T-helper 2 cell treated with Interferon-gamma antibody and Interleukin-4, amounts not matched to agents 100 ng/mL and 5 ng/mL, for 36 hours (primary cell): ENCODE measurements at regions not wholly inside any gene's neighbourhood (a gene's known extent, or its start where the extent isn't known, plus 50 kb on each side); places are given as distances from the start of the nearest gene placed in this dataset.
"Not testable (repeated sequence)": the region's sequence is repeated elsewhere in the genome, so short reads cannot be mapped to it uniquely, and the experiment has no call there.

Experiments used
- intact Hi-C: fragments of 100-400 bp; cut with micrococcal nuclease; formaldehyde crosslinking; loops from one replicate; pipeline ENCODE4 v1.15.1; 2023

DNA sequence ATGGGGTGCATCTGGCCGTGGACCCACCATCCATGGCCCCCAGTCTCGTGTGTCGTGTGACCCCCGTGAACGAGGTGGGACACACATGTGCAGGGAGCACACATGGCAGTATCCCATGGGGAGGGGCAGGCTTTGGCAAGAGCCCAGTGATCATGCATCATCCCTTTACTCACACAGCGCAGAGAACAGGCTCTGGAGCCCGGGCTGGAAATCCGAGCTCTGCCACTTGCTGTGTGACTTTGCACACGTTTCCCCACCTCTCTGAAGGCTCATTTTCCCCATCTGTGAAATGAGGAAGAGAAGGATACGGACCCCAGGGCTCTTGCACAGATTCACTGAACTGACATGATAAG, 119.9 kb downstream of the PHETA1 start:
- intact Hi-C loops: no loop called here

GRCh38 chr12:111248236-111249017, 120.5 kb downstream of the PHETA1 start:
- intact Hi-C loops: no loop called here

- intact Hi-C loops: no loop called here
Measured at GRCh38 chr12:111247083-111247783, 121.7 kb downstream of the PHETA1 start.

DNA sequence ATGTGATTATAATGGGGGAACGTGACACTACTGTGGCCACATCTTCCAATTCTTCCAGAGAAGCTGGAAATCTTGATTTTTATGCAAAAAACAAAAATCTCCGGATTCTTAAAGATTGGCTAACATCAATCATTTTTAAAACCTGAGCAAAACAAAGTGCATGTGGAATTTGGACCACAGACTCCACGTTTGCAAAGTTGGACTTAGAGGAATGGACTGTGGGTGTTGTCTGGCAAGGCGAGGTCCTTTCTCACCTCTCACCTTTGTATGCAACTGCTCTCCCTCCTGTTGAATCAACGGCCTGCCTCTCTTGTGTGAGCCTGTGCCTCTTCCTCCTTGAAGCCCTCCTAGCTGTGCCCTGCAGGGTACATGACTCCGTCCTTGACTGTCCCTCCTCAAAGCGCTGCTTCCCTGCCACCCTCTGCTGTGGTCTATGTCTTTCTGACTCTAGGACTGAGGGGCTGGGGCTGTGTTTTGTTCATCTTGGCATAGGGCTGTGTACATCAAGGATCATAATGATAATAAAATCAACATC, 122.4 kb downstream of the PHETA1 start:
- intact Hi-C loops: no loop called here

DNA sequence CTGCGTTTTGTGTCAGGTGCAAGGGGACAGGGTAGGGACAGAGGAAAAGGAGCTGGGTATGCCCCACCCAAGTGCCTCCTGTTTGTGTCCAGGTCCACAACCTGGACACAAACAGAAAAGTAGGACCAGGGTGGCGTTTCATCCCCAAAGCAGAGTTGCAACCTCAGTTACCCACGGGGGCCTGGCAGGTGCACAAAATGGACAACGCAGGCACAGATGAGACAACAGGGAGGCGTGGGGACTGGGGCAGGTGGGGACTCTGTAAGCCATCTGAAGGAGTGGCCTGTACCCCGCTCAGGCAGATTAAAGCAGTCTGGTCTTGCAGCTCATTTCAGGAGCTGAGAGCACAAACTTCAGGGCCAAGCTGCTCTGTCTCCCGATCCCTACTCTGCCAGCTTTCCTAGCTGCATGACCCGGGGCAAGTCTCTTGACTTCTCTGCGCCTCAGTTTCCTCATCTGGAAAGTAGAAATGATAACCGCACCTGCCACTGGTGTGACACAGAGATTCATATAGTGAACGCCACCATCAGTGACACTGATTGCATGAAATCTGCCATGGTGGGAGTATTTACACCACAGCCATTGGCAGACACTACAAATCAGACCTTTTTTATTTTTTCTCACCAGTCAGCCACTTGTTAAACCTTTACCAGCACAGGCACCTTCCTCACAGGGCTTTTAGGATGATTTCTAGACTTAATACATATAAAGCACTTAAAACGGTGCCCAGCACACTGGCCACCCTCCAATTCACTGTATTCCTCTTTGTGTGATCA, 123.0 kb downstream of the PHETA1 start:
- intact Hi-C loops: no loop called here

- intact Hi-C loops: no loop called here
Measured at GRCh38 chr12:111244673-111245072, 124.2 kb downstream of the PHETA1 start.

DNA sequence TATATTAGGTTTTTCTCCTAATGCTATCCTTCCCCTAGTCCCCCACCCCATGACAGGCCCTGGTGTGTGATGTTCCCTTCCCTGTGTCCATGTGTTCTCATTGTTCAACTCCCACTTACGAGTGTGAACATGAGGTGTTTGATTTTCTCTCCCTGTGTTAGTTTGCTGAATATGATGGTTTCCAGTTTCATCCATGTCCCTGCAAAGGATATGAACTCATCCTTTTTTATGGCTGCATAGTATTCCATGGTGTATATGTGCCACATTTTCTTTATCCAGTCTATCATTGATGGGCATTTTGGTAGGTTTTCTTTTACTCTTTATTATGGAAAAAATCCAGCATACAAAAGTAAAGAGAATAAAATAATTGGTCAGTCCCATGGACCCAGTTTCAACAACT, 126.1 kb downstream of the PHETA1 start:
- intact Hi-C loops: not testable (repeated sequence)

GRCh38 chr12:111242184-111242583, 126.7 kb downstream of the PHETA1 start:
- intact Hi-C loops: no loop called here

DNA sequence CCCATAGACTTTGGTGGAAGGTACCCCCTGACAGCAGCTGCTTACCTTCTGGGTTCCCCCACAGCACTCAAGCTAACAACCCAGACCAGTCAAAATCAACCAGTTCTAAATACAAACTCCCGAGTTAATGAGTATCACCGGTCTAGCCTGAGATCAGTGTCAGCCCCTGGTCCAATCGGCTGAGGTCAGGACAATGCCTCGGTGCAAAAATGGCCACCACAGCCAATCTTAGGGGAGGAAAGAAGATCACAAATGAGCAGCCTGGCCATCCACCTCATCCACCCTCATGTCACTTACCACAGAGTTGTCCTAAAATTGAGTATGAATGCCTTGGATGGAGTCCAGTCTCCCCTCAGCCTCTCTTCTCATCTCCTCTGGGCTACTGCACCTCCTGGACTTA, 128.5 kb downstream of the PHETA1 start:
- intact Hi-C loops: no loop called here

- intact Hi-C loops: no loop called here
Measured at GRCh38 chr12:111239235-111239634, 129.7 kb downstream of the PHETA1 start.

- intact Hi-C loops: no loop called here
Measured at GRCh38 chr12:111238075-111238734, 130.7 kb downstream of the PHETA1 start.

DNA sequence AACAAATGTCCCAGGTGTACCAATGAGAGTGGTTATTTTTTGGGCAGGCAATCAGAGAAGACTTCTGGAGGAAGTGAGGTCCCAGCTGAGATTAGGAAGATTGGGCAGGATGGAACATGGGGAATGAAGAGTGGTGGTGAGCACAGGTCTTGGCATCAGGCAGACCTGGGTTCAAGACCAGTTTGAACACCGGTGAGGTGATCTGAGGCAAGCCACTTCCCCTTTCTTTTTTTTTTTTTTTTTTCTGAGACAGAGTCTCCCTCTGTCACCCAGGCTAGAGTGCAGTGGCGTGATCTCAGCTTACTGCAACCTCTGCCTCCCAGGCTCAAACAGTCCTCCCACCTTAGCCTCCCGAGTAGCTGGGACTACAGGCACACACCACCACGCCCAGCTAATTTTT, 134.4 kb downstream of the PHETA1 start:
- intact Hi-C loops: not testable (repeated sequence)

DNA sequence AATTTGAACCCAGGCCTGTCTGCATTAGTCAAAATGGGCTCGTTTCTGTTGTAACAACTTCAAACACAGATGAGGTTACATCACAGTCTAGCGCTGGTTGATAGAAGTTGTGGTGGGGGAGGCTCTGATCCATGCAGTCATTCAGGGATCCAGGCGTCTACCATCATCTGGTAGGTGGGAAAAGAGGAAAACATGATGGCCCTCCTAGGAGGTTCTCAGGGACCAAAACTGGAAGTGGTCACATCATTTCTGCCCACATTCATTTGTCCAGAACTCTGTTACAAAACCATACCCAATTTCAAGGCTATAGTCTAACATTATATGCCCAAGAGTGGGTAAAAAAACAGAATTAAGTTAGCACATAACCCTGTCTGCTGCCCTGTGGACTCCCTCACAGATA, 135.1 kb downstream of the PHETA1 start:
- intact Hi-C loops: no loop called here

GRCh38 chr12:111230649-111231048, 138.2 kb downstream of the PHETA1 start:
- intact Hi-C loops: no loop called here

DNA sequence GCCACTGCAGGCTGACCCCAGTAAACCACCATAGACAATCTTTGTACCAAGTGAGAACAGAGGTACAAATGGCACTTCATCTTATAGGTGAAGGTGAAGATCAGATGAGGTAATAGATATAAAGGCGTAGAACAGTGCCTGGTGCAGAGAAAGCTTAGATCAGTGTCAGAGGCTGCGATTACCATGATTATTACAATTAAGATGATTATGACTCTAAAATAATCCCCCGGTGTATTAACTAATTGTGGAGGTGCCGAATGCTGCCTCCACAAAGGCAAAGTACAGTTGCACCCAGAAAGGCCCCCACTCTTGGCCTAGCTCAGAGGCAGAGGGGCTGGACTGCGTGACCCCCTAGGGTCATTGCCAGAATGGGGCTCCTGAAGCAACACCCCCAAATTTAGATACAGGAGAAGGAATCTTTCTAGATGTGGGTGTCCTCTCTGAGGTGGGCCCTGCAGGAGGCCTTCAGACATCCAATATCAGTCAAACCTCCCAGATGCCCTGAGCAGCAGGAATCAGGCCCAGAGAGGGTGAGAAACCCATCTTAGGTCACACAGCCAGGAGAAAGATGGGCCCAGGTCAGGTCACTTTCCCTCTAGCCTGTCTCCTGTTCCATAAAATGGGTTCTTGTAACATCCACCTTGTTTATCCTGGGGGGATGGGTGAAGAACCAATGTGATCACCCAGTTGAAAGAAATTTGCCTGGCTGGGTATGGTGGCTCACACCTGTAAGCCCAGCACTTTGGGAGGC, 139.8 kb downstream of the PHETA1 start:
- intact Hi-C loops: no loop called here

GRCh38 chr12:111227476-111228420, 141.1 kb downstream of the PHETA1 start:
- intact Hi-C loops: no loop called here

DNA sequence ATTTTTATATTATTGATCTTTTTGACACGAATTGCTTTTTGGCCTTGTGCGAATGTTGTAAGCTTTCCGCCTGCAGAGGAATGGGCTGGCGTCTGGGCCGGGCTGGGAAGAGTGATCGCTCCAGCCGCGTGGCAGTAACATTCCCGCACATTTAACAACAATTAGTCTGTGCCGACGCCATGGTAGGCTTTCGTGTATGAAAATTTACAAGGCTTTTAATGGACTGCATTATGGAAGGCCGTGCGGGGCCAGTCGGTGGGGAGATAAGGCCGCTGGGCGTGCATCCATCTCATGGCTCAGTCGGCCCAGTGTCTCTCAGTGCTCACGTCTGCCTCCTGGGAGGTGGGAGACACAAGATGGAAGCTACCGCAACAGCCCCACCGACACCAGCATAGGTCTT, 142.2 kb downstream of the PHETA1 start:
- intact Hi-C loops: no loop called here

GRCh38 chr12:111225307-111225706, 143.6 kb downstream of the PHETA1 start:
- intact Hi-C loops: no loop called here

- intact Hi-C loops: no loop called here
Measured at GRCh38 chr12:111224186-111225066, 144.5 kb downstream of the PHETA1 start.
